Esophagus squamous epithelium (tissue), 4 donors: ENCODE measurements at regions not wholly inside any gene's neighbourhood (a gene's known extent, or its start where the extent isn't known, plus 50 kb on each side); places are given as distances from the start of the nearest gene placed in this dataset.

ENCODE experiments used
- POLR2A ChIP-seq, 4 donors: fragments of 450-650 bp; IDR thresholded peaks; one replicate each; pipeline ENCODE4 v1.6.1; 2017; ENCODE audit warnings: antibody characterized with exemption in 4 of 4, mild to moderate bottlenecking in 4 of 4, moderate library complexity in 3 of 4
- TF ChIP-seq, protein P1 (sequence below), 6 experiments: fragments of 450-650 bp in 4 of 6; fragments of 200-600 bp in 2 of 6; sonication (generic) in 2 of 6; IDR thresholded peaks; one replicate each; pipeline ENCODE4 v1.5.1; 2016 to 2019; ENCODE audit warnings: antibody characterized with exemption in 6 of 6, mild to moderate bottlenecking in 4 of 6, moderate library complexity in 4 of 6

DNA sequence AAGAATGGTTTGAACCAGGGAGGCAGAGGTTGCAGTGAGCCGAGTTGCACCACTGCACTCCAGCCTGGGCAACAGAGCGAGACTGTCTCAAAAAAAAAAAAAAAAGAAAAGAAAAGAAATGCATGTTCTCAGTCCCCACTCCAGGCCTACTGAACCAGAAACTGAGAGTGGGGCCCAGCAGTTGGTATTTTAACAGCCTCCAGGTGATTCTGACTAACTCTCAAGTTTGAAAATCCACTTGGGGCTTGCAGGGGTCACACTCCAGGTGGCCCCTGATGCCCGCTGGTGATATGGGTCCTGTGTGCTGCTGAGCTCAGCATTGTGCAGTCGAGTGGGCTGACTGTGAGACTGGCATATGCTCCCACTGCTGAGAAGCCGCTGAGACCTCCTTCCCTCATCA, 133.7 kb upstream of the C2CD4B start:
- TF ChIP-seq, protein P1, sequence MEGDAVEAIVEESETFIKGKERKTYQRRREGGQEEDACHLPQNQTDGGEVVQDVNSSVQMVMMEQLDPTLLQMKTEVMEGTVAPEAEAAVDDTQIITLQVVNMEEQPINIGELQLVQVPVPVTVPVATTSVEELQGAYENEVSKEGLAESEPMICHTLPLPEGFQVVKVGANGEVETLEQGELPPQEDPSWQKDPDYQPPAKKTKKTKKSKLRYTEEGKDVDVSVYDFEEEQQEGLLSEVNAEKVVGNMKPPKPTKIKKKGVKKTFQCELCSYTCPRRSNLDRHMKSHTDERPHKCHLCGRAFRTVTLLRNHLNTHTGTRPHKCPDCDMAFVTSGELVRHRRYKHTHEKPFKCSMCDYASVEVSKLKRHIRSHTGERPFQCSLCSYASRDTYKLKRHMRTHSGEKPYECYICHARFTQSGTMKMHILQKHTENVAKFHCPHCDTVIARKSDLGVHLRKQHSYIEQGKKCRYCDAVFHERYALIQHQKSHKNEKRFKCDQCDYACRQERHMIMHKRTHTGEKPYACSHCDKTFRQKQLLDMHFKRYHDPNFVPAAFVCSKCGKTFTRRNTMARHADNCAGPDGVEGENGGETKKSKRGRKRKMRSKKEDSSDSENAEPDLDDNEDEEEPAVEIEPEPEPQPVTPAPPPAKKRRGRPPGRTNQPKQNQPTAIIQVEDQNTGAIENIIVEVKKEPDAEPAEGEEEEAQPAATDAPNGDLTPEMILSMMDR (IDR thresholded peaks at IDR 0.05) = no peak
- TF ChIP-seq POLR2A (IDR thresholded peaks at IDR 0.05) = no peak
